GM12891 (cell line): ENCODE measurements at regions not wholly inside any gene's neighbourhood (a gene's known extent, or its start where the extent isn't known, plus 50 kb on each side); places are given as distances from the start of the nearest gene placed in this dataset.

Experiments used
- POLR2A ChIP-seq: IDR thresholded peaks from 2 replicates; pipeline ENCODE4 v1.6.1; 2011; ENCODE audit warnings: low read depth, low read length, control low read depth
- SPI1 ChIP-seq: IDR thresholded peaks from 2 replicates; pipeline ENCODE4 v1.6.1; 2011; ENCODE audit warnings: low read depth, low read length, control low read depth
- TAF1 ChIP-seq: IDR thresholded peaks from 2 replicates; pipeline ENCODE4 v1.6.1; 2011; ENCODE audit warnings: low read depth, low read length, control low read depth

DNA sequence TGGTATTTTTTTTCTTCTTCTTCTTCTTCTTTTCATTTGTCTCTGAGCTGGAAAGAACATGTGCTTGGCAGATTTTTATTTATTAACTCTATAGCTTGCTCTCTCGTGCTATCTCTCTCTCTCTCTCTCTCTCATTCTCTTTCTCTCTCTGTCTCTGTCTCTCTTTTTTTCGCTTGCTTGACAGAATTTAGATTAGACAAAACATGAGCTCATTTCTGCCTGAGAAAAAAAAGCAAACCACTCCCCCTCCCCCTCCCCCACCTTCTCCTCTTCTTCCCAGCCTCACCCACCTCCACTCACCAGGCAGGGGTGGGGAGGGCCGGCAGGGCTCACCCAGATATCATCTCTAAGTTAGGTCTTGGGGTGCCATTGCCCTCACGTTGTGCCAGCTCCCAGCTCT lies 81.5 kb downstream of the PJA1 start:
- no peak for TF ChIP-seq POLR2A
- TF ChIP-seq TAF1, result no peak
- TF ChIP-seq SPI1, result no peak
